Naive thymus-derived CD4-positive, alpha-beta T cell (primary cell): ENCODE measurements at regions not wholly inside any gene's neighbourhood (a gene's known extent, or its start where the extent isn't known, plus 50 kb on each side); places are given as distances from the start of the nearest gene placed in this dataset.

Source experiments
- ATAC-seq: fragments of 150-1000 bp; cut with Tn5 transposase; 2 replicates; pipeline ENCODE4 v1.10.0; 2021; ENCODE audit warnings: mild to moderate bottlenecking, moderate library complexity
- CTCF ChIA-PET: fragments of 350-600 bp; sonication (Branson Sonifier 250); formaldehyde crosslinking; loops from one replicate; lab custom pipeline; 2021; ENCODE audit warnings: antibody characterized with exemption; lab: Charles Lee
- POLR2A ChIA-PET: fragments of 350-600 bp; sonication (Branson Sonifier 250); formaldehyde crosslinking; loops from one replicate; lab custom pipeline; 2021; ENCODE audit warnings: antibody characterized with exemption, inconsistent platforms; lab: Charles Lee
- DNase-seq, 9 donors: peaks; one replicate each; pipeline versions ENCODE4 v3.0.0 to v3.0.0-alpha.2; 2020 to 2022; ENCODE audit warnings: mixed read lengths in 1 of 9
- H3K27ac ChIP-seq: one replicate; pipeline ENCODE4 v1.7.0; 2013; ENCODE audit warnings: mild to moderate bottlenecking, low read depth, low read length, moderate library complexity
- H3K27me3 ChIP-seq, 2 donors: one replicate each; pipeline ENCODE4 v1.7.0; 2013; ENCODE audit warnings: low read length in 2 of 2, mild to moderate bottlenecking in 2 of 2, moderate library complexity in 2 of 2; ENCODE audit not compliant: control insufficient read depth in 2 of 2, insufficient read depth in 2 of 2
- H3K36me3 ChIP-seq, 3 experiments: 1 replicate in 2 of 3; 2 replicates in 1 of 3; pipeline ENCODE4 v1.7.0; 2013; ENCODE audit warnings: low read length in 3 of 3, mild to moderate bottlenecking in 3 of 3, moderate library complexity in 1 of 3; ENCODE audit not compliant: insufficient read depth in 3 of 3, control insufficient read depth in 2 of 3
- H3K4me1 ChIP-seq, 2 donors: one replicate each; pipeline ENCODE4 v1.7.0; 2013; ENCODE audit warnings: low read length in 2 of 2, mild to moderate bottlenecking in 2 of 2, moderate library complexity in 1 of 2; ENCODE audit not compliant: control insufficient read depth in 2 of 2, insufficient read depth in 2 of 2
- H3K4me3 ChIP-seq: 2 replicates; pipeline ENCODE4 v1.7.0; 2013; ENCODE audit warnings: mild to moderate bottlenecking, low read length
- H3K9me3 ChIP-seq, 3 experiments: 1 replicate in 2 of 3; 2 replicates in 1 of 3; pipeline ENCODE4 v1.7.0; 2013; ENCODE audit warnings: low read length in 3 of 3; ENCODE audit not compliant: control insufficient read depth in 2 of 3
- H3K27ac Mint-ChIP-seq, 9 donors: one replicate each; pipeline ENCODE4 v1.8.0; 2020 to 2022; ENCODE audit warnings: mixed read lengths in 9 of 9, mild to moderate bottlenecking in 8 of 9, moderate library complexity in 5 of 9, inconsistent platforms in 2 of 9
- H3K27me3 Mint-ChIP-seq, 5 donors: one replicate each; pipeline ENCODE4 v1.8.0; 2021 to 2022; ENCODE audit warnings: mixed read lengths in 5 of 5, mild to moderate bottlenecking in 1 of 5
- H3K36me3 Mint-ChIP-seq, 5 donors: one replicate each; pipeline ENCODE4 v1.8.0; 2020 to 2022; ENCODE audit warnings: mixed read lengths in 5 of 5, mild to moderate bottlenecking in 3 of 5, inconsistent platforms in 1 of 5
- H3K4me1 Mint-ChIP-seq, 7 donors: one replicate each; pipeline ENCODE4 v1.8.0; 2020 to 2022; ENCODE audit warnings: mixed read lengths in 7 of 7, mild to moderate bottlenecking in 3 of 7, inconsistent platforms in 1 of 7
- H3K4me3 Mint-ChIP-seq, 10 donors: one replicate each; pipeline ENCODE4 v1.8.0; 2020 to 2022; ENCODE audit warnings: mild to moderate bottlenecking in 10 of 10, mixed read lengths in 10 of 10, moderate library complexity in 6 of 10, inconsistent platforms in 2 of 10
- H3K9me3 Mint-ChIP-seq, 11 donors: one replicate each; pipeline ENCODE4 v1.8.0; 2020 to 2022; ENCODE audit warnings: mixed read lengths in 11 of 11, mild to moderate bottlenecking in 4 of 11, inconsistent platforms in 1 of 11, moderate library complexity in 1 of 11
- intact Hi-C, 2 donors: fragments of 100-400 bp; cut with micrococcal nuclease; formaldehyde crosslinking; loops; one replicate each; pipeline ENCODE4 v1.15.1; 2023

DNA sequence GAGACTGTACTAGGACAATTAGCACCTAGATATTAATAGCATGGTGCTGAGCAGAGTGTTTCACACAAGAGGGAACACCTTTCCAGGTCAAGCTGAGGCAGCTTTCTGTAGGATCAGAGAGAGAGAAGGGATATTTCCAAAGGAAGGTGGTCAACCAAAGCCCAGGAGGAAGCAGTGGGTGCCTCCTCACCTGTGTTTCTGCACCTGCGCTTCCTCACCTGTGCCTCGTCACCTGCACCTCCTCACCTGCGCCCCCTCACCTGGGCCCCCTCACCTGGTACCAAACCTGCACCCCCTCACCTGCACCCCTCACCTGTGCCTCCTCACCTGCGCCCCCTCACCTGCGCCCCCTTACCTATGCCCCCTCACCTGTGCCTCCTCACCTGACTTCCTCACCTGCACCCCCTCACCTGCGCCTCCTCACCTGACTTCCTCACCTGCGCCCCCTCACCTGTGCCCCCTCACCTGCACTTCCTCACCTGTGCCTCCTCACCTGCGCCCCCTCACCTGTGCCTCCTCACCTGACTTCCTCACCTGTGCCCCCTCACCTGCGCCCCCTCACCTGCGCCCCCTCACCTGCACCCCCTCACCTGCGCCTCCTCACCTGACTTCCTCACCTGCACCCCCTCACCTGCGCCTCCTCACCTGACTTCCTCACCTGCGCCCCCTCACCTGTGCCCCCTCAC, 67.9 kb downstream of the TTLL2 start:
- Mint-ChIP-seq H3K27me3 (peaks cover 0 to 8% (median 0%) of the 10 kb centered on the region in 5 donors), H3K9me3 (no peaks in the 10 kb centered on the region), H3K36me3 (no peaks in the 10 kb centered on the region), H3K4me1 (no peaks in the 10 kb centered on the region), H3K27ac (no peak overlapping the region), H3K4me3 (no peak overlapping the region)
- ChIA-PET CTCF (interaction anchor here (0.6 kb wide), 1 partner anchor 995 kb away, joined by 3 read pairs; no protein-coding TSS in a partner anchor), POLR2A (no interaction called here)
- H3K4me3 ChIP-seq = no peak overlapping the region
- no peak overlapping the region for H3K27ac ChIP-seq
- no peaks in the 10 kb centered on the region for H3K27me3 ChIP-seq
- no peaks in the 10 kb centered on the region for H3K36me3 ChIP-seq
- intact Hi-C loops = no loop called here
- no peaks in the 10 kb centered on the region for H3K9me3 ChIP-seq
- DNase-seq (no peak), ATAC-seq (no peak)
- no peaks in the 10 kb centered on the region for H3K4me1 ChIP-seq

DNA sequence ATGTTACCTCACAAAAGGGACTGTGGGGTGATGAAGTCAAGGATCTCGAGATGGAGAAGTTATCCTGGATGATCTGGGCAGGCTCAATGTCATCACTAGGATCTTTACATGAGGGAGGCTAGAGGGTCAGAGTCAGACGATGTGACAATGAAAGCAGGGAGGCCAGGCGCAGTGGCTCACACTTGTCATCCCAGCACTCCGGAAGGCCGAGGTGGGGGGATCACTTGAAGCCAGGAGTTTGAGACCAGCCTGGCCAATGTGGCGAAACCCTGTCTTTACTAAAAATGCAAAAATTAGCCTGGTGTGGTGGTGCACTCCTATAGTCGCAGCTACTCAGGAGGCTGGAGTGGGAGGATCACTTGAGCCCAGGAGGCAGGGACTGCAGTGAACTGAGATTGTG, 68.8 kb downstream of the TTLL2 start:
- H3K9me3 Mint-ChIP-seq = no peaks in the 10 kb centered on the region

DNA sequence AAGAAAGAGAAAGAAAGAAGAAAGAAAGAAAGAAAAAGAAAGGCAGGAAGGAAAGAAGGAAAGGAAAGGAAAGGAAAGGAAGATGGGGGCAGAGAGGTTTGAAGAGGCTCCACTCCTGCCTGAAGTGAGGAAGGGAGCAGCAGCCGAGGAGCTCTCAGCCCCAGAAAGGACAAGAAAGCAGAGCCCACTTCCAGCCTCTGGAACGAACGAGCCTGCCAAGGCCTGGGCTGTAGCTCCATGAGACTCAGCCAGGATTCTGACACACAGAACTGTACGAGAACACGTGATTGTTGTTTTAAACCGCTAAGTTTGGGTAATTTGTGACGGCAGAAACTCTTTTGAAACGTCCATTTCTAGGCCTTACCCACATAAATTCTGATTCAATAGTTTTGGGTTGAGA, 69.5 kb downstream of the TTLL2 start:
- ATAC-seq (no peak), DNase-seq (no peak)
- H3K9me3 Mint-ChIP-seq = no peaks in the 10 kb centered on the region
- H3K4me1 Mint-ChIP-seq = no peaks in the 10 kb centered on the region
- H3K36me3 Mint-ChIP-seq = no peaks in the 10 kb centered on the region
- H3K27ac ChIP-seq = no peak overlapping the region
- no peak overlapping the region for H3K4me3 Mint-ChIP-seq
- peaks cover 0 to 8% (median 0%) of the 10 kb centered on the region in 5 donors for H3K27me3 Mint-ChIP-seq
- ChIA-PET CTCF (no interaction called here), POLR2A (no interaction called here)
- H3K4me3 ChIP-seq = no peak overlapping the region
- intact Hi-C loops = no loop called here
- H3K27ac Mint-ChIP-seq = peak overlapping the region in 1 of 9 donors; percentile 12
- H3K27me3 ChIP-seq = no peaks in the 10 kb centered on the region
- no peaks in the 10 kb centered on the region for H3K36me3 ChIP-seq
- no peaks in the 10 kb centered on the region for H3K4me1 ChIP-seq
- no peaks in the 10 kb centered on the region for H3K9me3 ChIP-seq

More for the DNA sequence above, 68.8 kb downstream of the TTLL2 start:
- no peak overlapping the region for H3K4me3 ChIP-seq
- DNase-seq (no peak), ATAC-seq (no peak)
- no peaks in the 10 kb centered on the region for H3K9me3 ChIP-seq
- H3K27me3 ChIP-seq = no peaks in the 10 kb centered on the region
- peak overlapping the region in 1 of 9 donors; percentile 12 for H3K27ac Mint-ChIP-seq
- POLR2A ChIA-PET = no interaction called here
- no peak overlapping the region for H3K4me3 Mint-ChIP-seq
- CTCF ChIA-PET = interaction anchor here (0.6 kb wide), 1 partner anchor 996 kb away, joined by 3 read pairs; no protein-coding TSS in a partner anchor
- no peaks in the 10 kb centered on the region for H3K36me3 Mint-ChIP-seq
- H3K4me1 ChIP-seq = no peaks in the 10 kb centered on the region
- no peaks in the 10 kb centered on the region for H3K4me1 Mint-ChIP-seq
- peaks cover 0 to 8% (median 0%) of the 10 kb centered on the region in 5 donors for H3K27me3 Mint-ChIP-seq
- intact Hi-C loops = no loop called here
- no peak overlapping the region for H3K27ac ChIP-seq
- H3K36me3 ChIP-seq = no peaks in the 10 kb centered on the region

DNA sequence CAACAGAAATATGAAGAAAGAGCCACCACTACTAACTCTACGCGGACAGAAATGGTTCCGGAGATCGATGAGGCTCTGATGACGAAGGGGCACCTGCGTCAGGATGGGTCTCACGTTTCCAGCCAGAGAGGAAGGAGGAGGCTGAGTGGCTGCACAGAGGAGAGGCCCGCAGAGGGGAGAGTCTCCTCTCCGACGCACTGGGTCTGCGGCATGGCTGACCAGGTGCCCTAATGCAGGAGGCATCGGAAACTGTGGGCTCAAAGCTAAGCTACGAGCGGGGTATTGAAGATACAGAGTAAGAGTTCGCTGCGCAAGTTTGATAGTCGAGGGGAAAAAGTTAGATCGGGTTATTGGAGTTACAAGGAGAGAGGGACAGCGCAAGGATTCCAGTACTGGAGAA, 69.9 kb downstream of the TTLL2 start:
- Histone ChIP-seq H3K4me1 (no peaks in the 10 kb centered on the region), H3K36me3 (no peaks in the 10 kb centered on the region), H3K4me3 (no peak overlapping the region), H3K9me3 (no peaks in the 10 kb centered on the region), H3K27ac (no peak overlapping the region), H3K27me3 (no peaks in the 10 kb centered on the region)
- ATAC-seq (no peak), DNase-seq (no peak)
- ChIA-PET CTCF (no interaction called here), POLR2A (no interaction called here)
- H3K27me3 Mint-ChIP-seq = peaks cover 0 to 8% (median 1%) of the 10 kb centered on the region in 5 donors
- no peaks in the 10 kb centered on the region for H3K36me3 Mint-ChIP-seq
- no peaks in the 10 kb centered on the region for H3K4me1 Mint-ChIP-seq
- H3K27ac Mint-ChIP-seq = peak overlapping the region in 1 of 9 donors; percentile 6
- H3K4me3 Mint-ChIP-seq = no peak overlapping the region
- no peaks in the 10 kb centered on the region for H3K9me3 Mint-ChIP-seq
- intact Hi-C loops = no loop called here

DNA sequence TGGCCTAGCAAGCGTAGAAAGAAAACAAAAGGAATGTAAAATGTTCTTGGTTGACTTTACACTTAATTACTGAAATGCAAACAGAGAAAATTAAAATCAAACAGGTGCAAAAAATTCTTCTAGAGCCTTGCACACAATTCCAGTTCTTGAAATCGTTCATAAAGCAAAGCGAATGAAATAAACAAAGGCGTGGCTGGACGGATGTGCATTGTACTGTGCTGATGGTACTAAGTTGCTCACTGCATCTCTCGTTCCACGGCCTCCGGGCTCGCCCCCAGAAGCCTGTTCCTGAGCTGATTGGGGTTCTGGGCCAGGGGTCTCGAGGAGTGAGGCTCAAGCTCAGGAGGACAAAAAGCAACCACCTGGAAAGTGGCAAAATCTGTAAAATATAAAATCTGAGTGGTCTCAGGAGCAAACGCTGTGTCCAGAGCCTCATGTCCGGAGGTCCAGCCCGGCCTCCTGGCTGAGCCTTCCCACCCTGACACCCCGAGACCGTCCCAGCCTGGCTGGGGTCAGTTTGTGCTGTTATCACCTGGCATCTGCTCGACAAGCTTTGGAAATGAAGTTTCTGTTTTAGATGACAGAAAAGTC, 71.3 kb downstream of the TTLL2 start:
- no peak for DNase-seq
- no peaks in the 10 kb centered on the region for H3K36me3 Mint-ChIP-seq
- ATAC-seq = no peak

DNA sequence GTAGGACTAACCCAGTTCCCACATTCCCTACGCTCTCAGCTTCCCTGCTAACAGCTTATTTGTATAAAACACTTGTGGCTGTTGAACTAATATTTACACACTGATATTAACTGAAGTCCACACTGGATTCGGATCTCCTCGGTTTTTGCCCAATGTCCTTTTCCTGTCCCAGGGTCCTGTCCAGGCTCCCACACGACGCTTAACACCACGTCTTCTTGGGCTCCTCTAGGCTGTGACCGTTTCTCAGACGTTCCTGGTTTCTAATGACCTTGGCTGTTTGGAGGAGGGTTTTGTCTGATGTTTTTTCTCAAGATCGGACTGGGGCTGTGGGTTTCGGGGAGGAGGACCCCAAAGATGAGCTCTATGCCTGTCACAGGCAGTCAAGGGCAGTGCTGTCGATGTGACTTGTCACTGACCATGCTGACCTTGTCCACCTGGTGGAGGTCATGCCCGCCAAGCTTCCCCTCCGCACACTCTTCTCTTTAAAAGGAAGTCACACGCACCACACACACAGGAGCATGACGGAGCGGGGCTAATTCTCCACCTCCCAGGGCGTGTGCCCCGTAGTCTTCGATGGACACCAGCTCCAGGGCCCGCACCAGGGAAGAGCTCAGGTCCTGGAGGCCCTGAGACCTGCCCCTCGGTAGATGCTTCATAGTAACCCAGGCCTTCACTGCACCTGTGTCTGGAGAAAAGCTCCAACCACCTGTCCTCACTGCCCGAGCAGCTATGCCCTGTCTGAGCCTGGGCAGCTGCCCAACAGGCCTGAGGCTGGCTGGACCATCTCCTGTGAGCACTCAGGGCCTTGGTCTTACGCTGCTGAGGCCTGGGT, 72.0 kb downstream of the TTLL2 start:
- Histone ChIP-seq H3K4me1 (no peaks in the 10 kb centered on the region), H3K9me3 (no peaks in the 10 kb centered on the region), H3K4me3 (no peak overlapping the region), H3K27me3 (no peaks in the 10 kb centered on the region), H3K27ac (no peak overlapping the region), H3K36me3 (no peaks in the 10 kb centered on the region)
- ChIA-PET CTCF (no interaction called here), POLR2A (no interaction called here)
- Mint-ChIP-seq H3K9me3 (no peaks in the 10 kb centered on the region), H3K27ac (no peak overlapping the region), H3K36me3 (no peaks in the 10 kb centered on the region), H3K4me3 (no peak overlapping the region), H3K27me3 (peaks cover 0 to 14% (median 4%) of the 10 kb centered on the region in 5 donors), H3K4me1 (no peaks in the 10 kb centered on the region)
- no peak for ATAC-seq
- DNase-seq = no peak
- intact Hi-C loops = no loop called here

More for the DNA sequence above, 71.3 kb downstream of the TTLL2 start:
- intact Hi-C loops = no loop called here
- no peak overlapping the region for H3K27ac Mint-ChIP-seq
- Histone ChIP-seq H3K9me3 (no peaks in the 10 kb centered on the region), H3K27ac (no peak overlapping the region), H3K27me3 (no peaks in the 10 kb centered on the region), H3K4me3 (no peak overlapping the region), H3K4me1 (no peaks in the 10 kb centered on the region), H3K36me3 (no peaks in the 10 kb centered on the region)
- ChIA-PET CTCF (no interaction called here), POLR2A (no interaction called here)
- H3K4me3 Mint-ChIP-seq = no peak overlapping the region
- peaks cover 0 to 11% (median 4%) of the 10 kb centered on the region in 5 donors for H3K27me3 Mint-ChIP-seq
- H3K9me3 Mint-ChIP-seq = no peaks in the 10 kb centered on the region
- H3K4me1 Mint-ChIP-seq = no peaks in the 10 kb centered on the region
